ENCODE measurements at regions not wholly inside any gene's neighbourhood (a gene's known extent, or its start where the extent isn't known, plus 50 kb on each side); places are given as distances from the start of the nearest gene placed in this dataset.

DNA sequence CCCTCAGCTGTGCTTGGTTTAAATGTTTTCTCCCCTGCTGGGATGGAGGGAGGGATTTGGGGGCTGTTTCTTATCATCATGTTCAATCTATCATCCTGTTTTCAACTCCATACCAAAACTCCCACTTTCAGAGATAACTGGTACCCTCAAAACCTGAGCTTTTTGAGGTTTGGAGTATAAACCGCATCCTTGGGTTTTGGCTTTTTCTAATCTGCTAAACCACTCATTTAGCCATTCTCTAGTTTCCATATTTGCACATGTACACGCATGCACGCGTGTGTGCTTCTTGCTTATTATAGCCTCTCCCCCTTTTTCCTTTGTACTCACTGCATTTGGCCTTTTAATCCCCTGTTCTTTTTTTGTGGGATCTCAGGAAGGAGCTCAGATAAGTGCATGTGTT, 116.7 kb upstream of the TEX13D start:
- no peaks in the 10 kb centered on the region for H3K9me3 ChIP-seq

DNA sequence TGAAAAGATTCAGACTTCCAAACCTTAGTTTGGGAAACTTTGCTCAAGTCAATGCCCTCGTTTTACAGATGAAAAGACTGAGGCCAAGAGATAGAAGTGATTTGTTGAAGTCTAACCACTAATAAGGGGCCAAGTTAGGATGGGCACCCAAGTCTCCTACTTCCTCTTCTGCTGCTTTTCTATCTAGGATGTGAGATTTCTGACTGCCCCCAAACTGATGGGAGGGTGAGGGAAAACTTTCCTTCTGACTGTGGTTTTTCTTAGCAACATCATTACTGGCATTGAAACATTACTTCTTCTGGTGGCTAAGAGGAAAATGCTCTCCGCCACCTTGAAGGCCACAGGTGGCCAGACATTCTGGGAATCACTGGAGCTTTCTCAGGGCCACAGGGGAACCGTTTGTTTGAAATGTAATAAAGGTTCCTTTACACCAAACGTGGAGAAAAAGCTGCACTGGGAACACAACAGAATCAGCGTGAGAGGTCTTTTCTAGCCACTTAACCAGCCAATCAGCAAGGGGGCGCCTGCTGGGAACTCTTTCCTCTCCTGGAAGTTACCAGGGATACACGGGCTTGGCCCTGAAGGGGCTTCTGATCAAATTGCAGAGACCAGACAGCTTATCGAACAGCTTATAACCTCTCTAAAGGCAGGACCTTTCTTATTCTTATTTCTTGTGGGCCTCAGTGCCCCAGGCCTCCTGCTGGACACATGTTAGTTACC, 115.9 kb upstream of the TEX13D start:
- no peak for DNase-seq
- no peaks in the 10 kb centered on the region for H3K4me1 ChIP-seq
- no peaks in the 10 kb centered on the region for H3K27me3 ChIP-seq
- no peak overlapping the region for H3K27ac ChIP-seq
- TF ChIP-seq POLR2A (IDR thresholded peaks at IDR 0.05) = no peak
- TF ChIP-seq, protein P1, sequence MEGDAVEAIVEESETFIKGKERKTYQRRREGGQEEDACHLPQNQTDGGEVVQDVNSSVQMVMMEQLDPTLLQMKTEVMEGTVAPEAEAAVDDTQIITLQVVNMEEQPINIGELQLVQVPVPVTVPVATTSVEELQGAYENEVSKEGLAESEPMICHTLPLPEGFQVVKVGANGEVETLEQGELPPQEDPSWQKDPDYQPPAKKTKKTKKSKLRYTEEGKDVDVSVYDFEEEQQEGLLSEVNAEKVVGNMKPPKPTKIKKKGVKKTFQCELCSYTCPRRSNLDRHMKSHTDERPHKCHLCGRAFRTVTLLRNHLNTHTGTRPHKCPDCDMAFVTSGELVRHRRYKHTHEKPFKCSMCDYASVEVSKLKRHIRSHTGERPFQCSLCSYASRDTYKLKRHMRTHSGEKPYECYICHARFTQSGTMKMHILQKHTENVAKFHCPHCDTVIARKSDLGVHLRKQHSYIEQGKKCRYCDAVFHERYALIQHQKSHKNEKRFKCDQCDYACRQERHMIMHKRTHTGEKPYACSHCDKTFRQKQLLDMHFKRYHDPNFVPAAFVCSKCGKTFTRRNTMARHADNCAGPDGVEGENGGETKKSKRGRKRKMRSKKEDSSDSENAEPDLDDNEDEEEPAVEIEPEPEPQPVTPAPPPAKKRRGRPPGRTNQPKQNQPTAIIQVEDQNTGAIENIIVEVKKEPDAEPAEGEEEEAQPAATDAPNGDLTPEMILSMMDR (IDR thresholded peaks at IDR 0.05) = no peak
- H3K9me3 ChIP-seq = no peaks in the 10 kb centered on the region
- H3K36me3 ChIP-seq (replicated peaks in 1 of 2; ENCODE audit: insufficient read depth in 1 of 2, low read depth in 2 of 2) = no peaks in the 10 kb centered on the region
- 56 to 58% methylated on average over 7 to 8 of the region's 8 CpGs for WGBS, 2 donors
- H3K4me3 ChIP-seq = no peak overlapping the region
- intact Hi-C loops (cut with DNase I) = no loop called here
- no peak for ATAC-seq

More for the DNA sequence above, 116.7 kb upstream of the TEX13D start:
- DNase-seq = no peak
- Histone ChIP-seq H3K4me1 (no peaks in the 10 kb centered on the region), H3K36me3 (replicated peaks in 1 of 2; ENCODE audit: insufficient read depth in 1 of 2, low read depth in 2 of 2) (no peaks in the 10 kb centered on the region), H3K4me3 (no peak overlapping the region), H3K27me3 (no peaks in the 10 kb centered on the region), H3K27ac (no peak overlapping the region)
- intact Hi-C loops (cut with DNase I) = no loop called here
- no peak for ATAC-seq
- 87 to 96% methylated on average over 4 of the region's 4 CpGs for WGBS, 2 donors
- TF ChIP-seq POLR2A (IDR thresholded peaks at IDR 0.05) = no peak
- TF ChIP-seq, protein P1 (IDR thresholded peaks at IDR 0.05) = no peak

DNA sequence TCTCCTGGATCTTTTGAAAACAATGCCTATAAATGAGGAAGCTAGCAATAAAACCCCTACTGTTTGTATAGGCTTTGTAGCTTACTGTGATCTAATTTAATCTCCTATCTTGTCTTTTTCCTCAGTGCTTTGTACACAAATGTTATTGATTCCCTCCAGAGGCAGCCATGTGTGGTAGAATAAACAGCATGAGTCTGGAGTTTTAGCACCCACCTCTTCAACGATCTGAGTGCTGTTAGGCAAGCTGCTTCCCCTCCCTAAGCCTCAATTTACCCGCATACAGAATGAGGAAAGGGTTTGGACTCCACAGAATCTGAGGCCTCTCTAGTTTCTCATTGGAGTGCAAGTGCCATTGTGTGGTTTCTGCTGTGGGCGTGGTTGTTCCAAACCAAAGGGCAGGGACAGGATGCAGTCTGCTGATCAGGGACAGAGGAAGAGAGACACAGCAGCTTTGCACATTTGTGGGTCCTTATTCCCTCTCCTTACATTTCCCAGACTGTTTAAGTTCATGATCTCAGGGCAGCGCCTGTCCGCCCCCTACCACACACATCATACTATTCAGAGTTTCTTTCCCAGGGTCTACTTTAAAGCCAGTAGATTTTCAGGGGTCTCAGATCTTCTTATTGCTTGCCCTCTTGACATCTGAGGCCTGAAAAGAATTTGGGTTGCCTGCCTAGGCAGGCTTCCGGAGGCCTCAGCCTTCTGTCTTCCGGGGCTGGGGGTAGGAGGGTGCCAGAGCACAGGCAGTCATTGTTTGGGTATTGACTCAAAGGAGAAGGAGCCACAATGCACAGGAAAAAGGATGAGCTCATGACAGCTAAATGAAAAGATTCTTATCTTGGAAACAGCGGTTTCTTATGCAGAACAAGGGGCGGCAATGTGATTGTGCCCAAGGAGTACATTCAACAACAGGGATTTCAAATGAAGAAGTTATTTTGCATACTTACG, 114.9 kb upstream of the TEX13D start:
- peak in 1 of 4 donors; percentile 8 for DNase-seq
- Histone ChIP-seq H3K36me3 (replicated peaks in 1 of 2; ENCODE audit: insufficient read depth in 1 of 2, low read depth in 2 of 2) (no peaks in the 10 kb centered on the region), H3K27ac (no peak overlapping the region), H3K9me3 (no peaks in the 10 kb centered on the region), H3K4me1 (no peaks in the 10 kb centered on the region), H3K4me3 (no peak overlapping the region), H3K27me3 (no peaks in the 10 kb centered on the region)
- WGBS, 2 donors = 50 to 58% methylated on average over 9 to 10 of the region's 10 CpGs
- ATAC-seq = no peak
- TF ChIP-seq POLR2A (IDR thresholded peaks at IDR 0.05) = no peak
- TF ChIP-seq, protein P1 (IDR thresholded peaks at IDR 0.05) = no peak
- intact Hi-C loops (cut with DNase I) = no loop called here

DNA sequence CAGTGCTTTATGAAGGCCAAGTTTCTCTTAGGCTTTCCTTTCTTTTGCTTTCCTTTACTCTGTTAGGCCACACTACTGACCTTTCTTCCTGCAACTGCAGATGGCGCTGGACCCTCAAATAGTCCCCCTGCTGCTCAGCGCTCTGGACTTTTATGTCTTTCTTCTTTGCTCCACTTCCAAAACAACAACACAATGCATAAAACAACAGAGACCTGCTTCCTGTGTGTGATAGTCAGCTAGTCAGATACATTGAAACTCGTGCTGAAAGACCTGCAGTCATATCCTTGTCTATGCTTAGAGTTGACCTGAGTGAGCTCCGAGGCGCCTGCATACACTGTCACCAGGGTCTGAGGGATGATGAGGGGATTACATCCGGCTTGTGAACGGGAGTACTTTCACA, 108.9 kb upstream of the TEX13D start:
- Histone ChIP-seq H3K4me3 (no peak overlapping the region), H3K27ac (no peak overlapping the region), H3K27me3 (no peaks in the 10 kb centered on the region), H3K4me1 (no peaks in the 10 kb centered on the region), H3K9me3 (no peaks in the 10 kb centered on the region), H3K36me3 (replicated peaks in 1 of 2; ENCODE audit: insufficient read depth in 1 of 2, low read depth in 2 of 2) (no peaks in the 10 kb centered on the region)
- no peak for DNase-seq
- intact Hi-C loops (cut with DNase I) = no loop called here
- ATAC-seq = no peak
- TF ChIP-seq, protein P1 (IDR thresholded peaks at IDR 0.05) = no peak
- no peak for TF ChIP-seq POLR2A (IDR thresholded peaks at IDR 0.05)
- 48 to 60% methylated on average over 7 of the region's 7 CpGs for WGBS, 2 donors
